Endothelial cell of umbilical vein (primary cell): ENCODE measurements at regions not wholly inside any gene's neighbourhood (a gene's known extent, or its start where the extent isn't known, plus 50 kb on each side); places are given as distances from the start of the nearest gene placed in this dataset.

Source experiments
- BruUV-seq: library from RNA; stranded (reverse); fragments of 400-500 nt; replicated peaks from 2 replicates; lab custom pipeline; 2021; lab: Mats Ljungman, UMichigan
- CTCF ChIA-PET: fragments of 300-600, 350-600 bp; sonication (Branson Sonifier 250); formaldehyde crosslinking; loops from one replicate; lab custom pipeline; 2021; ENCODE audit warnings: antibody characterized with exemption, inconsistent platforms; lab: Charles Lee
- POLR2A ChIA-PET: fragments of 300-600, 350-600 bp; sonication (Branson Sonifier 250); formaldehyde crosslinking; loops from one replicate; lab custom pipeline; 2021; ENCODE audit warnings: antibody characterized with exemption, inconsistent platforms; lab: Charles Lee
- DNase-seq: peaks from one replicate; pipeline ENCODE4 v3.0.0-alpha.2; 2011; ENCODE audit warnings: low read depth, low spot score
- FAIRE-seq: peaks from 2 replicates; lab custom pipeline; 2011; peaks lifted over from hg19 to GRCh38; lab: Jason Lieb, UNC
- H2AFZ ChIP-seq: 2 replicates; pipeline ENCODE4 v1.6.0; 2012; ENCODE audit warnings: low read depth, low read length, control low read depth, inconsistent platforms
- H3K27ac ChIP-seq: 2 replicates; pipeline ENCODE4 v1.5.1; 2011; ENCODE audit warnings: low read depth, mild to moderate bottlenecking, control low read depth, low read length, moderate library complexity; ENCODE audit not compliant: insufficient read depth
- H3K27me3 ChIP-seq, 2 experiments: 2 replicates each; pipeline versions ENCODE4 v1.6.0 to v1.6.1; 2011; ENCODE audit warnings: low read length in 2 of 2, mixed read lengths in 1 of 2; ENCODE audit not compliant: control insufficient read depth in 2 of 2, insufficient read depth in 2 of 2
- H3K36me3 ChIP-seq, 2 experiments: 2 replicates in 1 of 2; 3 replicates in 1 of 2; pipeline ENCODE4 v1.5.1; 2011; ENCODE audit warnings: low read length in 2 of 2, mild to moderate bottlenecking in 1 of 2, moderate library complexity in 1 of 2; ENCODE audit not compliant: control insufficient read depth in 2 of 2, insufficient read depth in 2 of 2; ENCODE audit errors: extremely low read depth in 1 of 2
- H3K4me1 ChIP-seq: 3 replicates; pipeline ENCODE4 v1.5.1; 2011; ENCODE audit warnings: mild to moderate bottlenecking, low read length; ENCODE audit not compliant: control insufficient read depth, insufficient read depth; ENCODE audit errors: extremely low read depth
- H3K4me2 ChIP-seq: 2 replicates; pipeline ENCODE4 v1.6.1; 2011; ENCODE audit warnings: low read length, control low read depth, mixed read lengths; ENCODE audit not compliant: insufficient read depth
- H3K4me3 ChIP-seq, 3 experiments: fragments of 200-600 bp in 1 of 3; sonication (generic), shearing (Covaris generic) in 1 of 3; replicated peaks in 1 of 3; 2 replicates each; pipeline ENCODE4 v1.5.1; 2011 to 2016; ENCODE audit warnings: control low read depth in 3 of 3, low read length in 3 of 3, mild to moderate bottlenecking in 2 of 3, inconsistent platforms in 1 of 3, low read depth in 1 of 3, moderate library complexity in 1 of 3; ENCODE audit not compliant: insufficient read depth in 1 of 3
- H3K79me2 ChIP-seq: 2 replicates; pipeline ENCODE4 v1.6.0; 2012; ENCODE audit warnings: low read length, inconsistent platforms; ENCODE audit not compliant: control insufficient read depth, insufficient read depth
- H3K9ac ChIP-seq: replicated peaks from 2 replicates; pipeline ENCODE3; 2011; ENCODE audit warnings: low read length, control low read depth; ENCODE audit not compliant: insufficient read depth; ENCODE audit errors: extremely low read depth
- H3K9me1 ChIP-seq: replicated peaks from 3 replicates; pipeline ENCODE4 v1.6.0; 2011; ENCODE audit warnings: mild to moderate bottlenecking, low read length; ENCODE audit not compliant: control insufficient read depth, insufficient read depth; ENCODE audit errors: extremely low read depth
- H3K9me3 ChIP-seq: replicated peaks from 2 replicates; pipeline ENCODE4 v1.5.1; 2012; ENCODE audit warnings: low read length, inconsistent platforms; ENCODE audit not compliant: control insufficient read depth, insufficient read depth
- H4K20me1 ChIP-seq: replicated peaks from 2 replicates; pipeline ENCODE3; 2011; ENCODE audit warnings: mild to moderate bottlenecking, low read length; ENCODE audit not compliant: control insufficient read depth, insufficient read depth; ENCODE audit errors: extremely low read depth
- EZH2 ChIP-seq: IDR thresholded peaks from 2 replicates; pipeline ENCODE4 v1.6.1; 2012; ENCODE audit warnings: borderline replicate concordance, low read depth, mild to moderate bottlenecking, moderate library complexity, low read length, inconsistent platforms; ENCODE audit not compliant: severe bottlenecking
- FOS ChIP-seq: IDR thresholded peaks from 2 replicates; pipeline ENCODE4 v1.6.1; 2011; ENCODE audit warnings: mild to moderate bottlenecking, low read length, moderate library complexity, borderline replicate concordance; ENCODE audit not compliant: insufficient read depth
- GATA2 ChIP-seq: IDR thresholded peaks from 2 replicates; pipeline ENCODE4 v1.7.0; 2011; ENCODE audit warnings: low read depth, mild to moderate bottlenecking, moderate library complexity, mixed read lengths, low read length; ENCODE audit not compliant: insufficient read length, insufficient read depth
- JUN ChIP-seq: IDR thresholded peaks from 2 replicates; pipeline ENCODE4 v1.6.1; 2011; ENCODE audit warnings: borderline replicate concordance, low read depth; ENCODE audit not compliant: insufficient read length, insufficient read depth
- MYC ChIP-seq: IDR thresholded peaks from one replicate; pipeline ENCODE4 v1.6.1; 2011; ENCODE audit warnings: mild to moderate bottlenecking, low read depth, low read length
- POLR2A ChIP-seq: IDR thresholded peaks from 2 replicates; pipeline ENCODE4 v1.6.1; 2012; ENCODE audit warnings: low read depth, mild to moderate bottlenecking, control low read depth, low read length
- POLR2AphosphoS5 ChIP-seq: IDR thresholded peaks from 2 replicates; pipeline ENCODE4 v1.6.1; 2012; ENCODE audit warnings: low read depth, mild to moderate bottlenecking, control low read depth, low read length, moderate library complexity; ENCODE audit not compliant: insufficient read depth
- dilution Hi-C: fragments of 300-500 bp; cut with MboI; formaldehyde crosslinking; loops from one replicate; pipeline ENCODE4 v1.15.0; 2019; ENCODE audit warnings: low sequenced_read_pairs; ENCODE audit not compliant: extremely low pct_ligation_motif_present
- intact Hi-C: fragments of 100-400 bp; cut with micrococcal nuclease; formaldehyde crosslinking; loops from one replicate; pipeline ENCODE4 v1.10.0; 2022
- TF ChIP-seq, protein P1 (sequence below): IDR thresholded peaks from 2 replicates; pipeline ENCODE4 v1.6.1; 2011; ENCODE audit not compliant: insufficient read depth, insufficient read length
- TF ChIP-seq, protein P2 (sequence below), 2 donors: IDR thresholded peaks; 1 replicate in 1 of 2; 2 replicates in 1 of 2; pipeline ENCODE4 v1.5.1; 2011; ENCODE audit warnings: low read length in 2 of 2, mild to moderate bottlenecking in 2 of 2, moderate library complexity in 2 of 2, control low read depth in 1 of 2, inconsistent platforms in 1 of 2, low read depth in 1 of 2; ENCODE audit not compliant: insufficient read depth in 1 of 2; ENCODE audit errors: extremely low read depth in 1 of 2

DNA sequence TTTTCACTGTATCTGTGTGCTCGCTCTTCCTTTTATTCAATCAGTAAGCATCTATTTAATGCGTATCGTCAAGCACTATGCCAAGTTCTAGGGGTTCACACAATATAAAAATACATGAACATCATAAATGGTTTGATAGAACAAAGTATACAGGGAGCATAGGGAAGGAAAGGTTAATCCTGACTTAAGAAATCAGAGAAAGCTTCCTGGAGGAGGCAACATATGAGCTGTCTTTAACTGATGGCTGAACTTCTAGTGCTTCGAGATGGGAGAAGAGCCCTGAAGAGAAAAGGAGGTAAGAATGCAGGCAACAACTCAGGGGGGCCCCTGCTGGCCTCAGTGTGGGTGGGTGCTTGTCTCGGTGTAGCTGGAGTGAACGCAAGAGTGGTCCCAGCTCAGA, 63.6 kb upstream of the GALNT2 start:
- intact Hi-C loops: no loop called here
- Histone ChIP-seq H3K9me1 (no peaks in the 10 kb centered on the region), H3K27me3 (peaks cover 0 to 5% of the 10 kb centered on the region in 2 experiments), H3K9ac (no peak overlapping the region), H3K4me3 (no peak overlapping the region), H3K27ac (no peak overlapping the region), H3K9me3 (no peaks in the 10 kb centered on the region), H3K36me3 (no peaks in the 10 kb centered on the region), H4K20me1 (no peaks in the 10 kb centered on the region), H3K79me2 (no peaks in the 10 kb centered on the region), H3K4me1 (no peaks in the 10 kb centered on the region), H2AFZ (no peak overlapping the region), H3K4me2 (no peak overlapping the region)
- POLR2A ChIA-PET: no interaction called here
- dilution Hi-C loops: no loop called here
- BruUV-seq: no TSS peak
- CTCF ChIA-PET: interaction anchor here (1.5 kb wide), 1 partner anchor 30 kb away, joined by 3 read pairs; no protein-coding TSS in a partner anchor
- no peak for DNase-seq
- TF ChIP-seq EZH2 (no peak), MYC (no peak), FOS (no peak), POLR2A (no peak), GATA2 (no peak), JUN (no peak), POLR2AphosphoS5 (no peak)
- TF ChIP-seq, protein P1, sequence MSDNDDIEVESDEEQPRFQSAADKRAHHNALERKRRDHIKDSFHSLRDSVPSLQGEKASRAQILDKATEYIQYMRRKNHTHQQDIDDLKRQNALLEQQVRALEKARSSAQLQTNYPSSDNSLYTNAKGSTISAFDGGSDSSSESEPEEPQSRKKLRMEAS: no peak
- TF ChIP-seq, protein P2, sequence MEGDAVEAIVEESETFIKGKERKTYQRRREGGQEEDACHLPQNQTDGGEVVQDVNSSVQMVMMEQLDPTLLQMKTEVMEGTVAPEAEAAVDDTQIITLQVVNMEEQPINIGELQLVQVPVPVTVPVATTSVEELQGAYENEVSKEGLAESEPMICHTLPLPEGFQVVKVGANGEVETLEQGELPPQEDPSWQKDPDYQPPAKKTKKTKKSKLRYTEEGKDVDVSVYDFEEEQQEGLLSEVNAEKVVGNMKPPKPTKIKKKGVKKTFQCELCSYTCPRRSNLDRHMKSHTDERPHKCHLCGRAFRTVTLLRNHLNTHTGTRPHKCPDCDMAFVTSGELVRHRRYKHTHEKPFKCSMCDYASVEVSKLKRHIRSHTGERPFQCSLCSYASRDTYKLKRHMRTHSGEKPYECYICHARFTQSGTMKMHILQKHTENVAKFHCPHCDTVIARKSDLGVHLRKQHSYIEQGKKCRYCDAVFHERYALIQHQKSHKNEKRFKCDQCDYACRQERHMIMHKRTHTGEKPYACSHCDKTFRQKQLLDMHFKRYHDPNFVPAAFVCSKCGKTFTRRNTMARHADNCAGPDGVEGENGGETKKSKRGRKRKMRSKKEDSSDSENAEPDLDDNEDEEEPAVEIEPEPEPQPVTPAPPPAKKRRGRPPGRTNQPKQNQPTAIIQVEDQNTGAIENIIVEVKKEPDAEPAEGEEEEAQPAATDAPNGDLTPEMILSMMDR (IDR thresholded peaks at IDR 0.05; ENCODE audit: extremely low read depth in 1 of 2, insufficient read depth in 1 of 2, low read depth in 1 of 2, low read length in 2 of 2): no peak
- no peak for FAIRE-seq
